ENCODE measurements at regions not wholly inside any gene's neighbourhood (a gene's known extent, or its start where the extent isn't known, plus 50 kb on each side); places are given as distances from the start of the nearest gene placed in this dataset.
"Not testable (repeated sequence)": the region's sequence is repeated elsewhere in the genome, so short reads cannot be mapped to it uniquely, and the experiment has no call there.

GRCh38 chr16:51538707-51539498, 387.8 kb upstream of the SALL1 start:
- Mint-ChIP-seq H3K4me1 (no peaks in the 10 kb centered on the region), H3K9me3 (peaks cover 8% of the 10 kb centered on the region), H3K27me3 (no peaks in the 10 kb centered on the region), H3K27ac (ENCODE audit: low read depth) (no peak overlapping the region), H3K36me3 (ENCODE audit: insufficient read depth) (no peaks in the 10 kb centered on the region), H3K4me3 (no peak overlapping the region)
- no peak for ATAC-seq (replicated peaks; ENCODE audit: extremely low read depth, poor library complexity, severe bottlenecking)
- DNase-seq (ENCODE audit: low spot score in 2 of 2) = no peak

- DNase-seq (ENCODE audit: low spot score in 2 of 2) = no peak
- no peak for ATAC-seq (replicated peaks; ENCODE audit: extremely low read depth, poor library complexity, severe bottlenecking)
- Mint-ChIP-seq H3K27me3 (no peaks in the 10 kb centered on the region), H3K36me3 (ENCODE audit: insufficient read depth) (no peaks in the 10 kb centered on the region), H3K9me3 (peaks cover 8% of the 10 kb centered on the region), H3K4me1 (no peaks in the 10 kb centered on the region), H3K4me3 (no peak overlapping the region), H3K27ac (ENCODE audit: low read depth) (no peak overlapping the region)
Observed at GRCh38 chr16:51535591-51535990, 384.5 kb upstream of the SALL1 start.

DNA sequence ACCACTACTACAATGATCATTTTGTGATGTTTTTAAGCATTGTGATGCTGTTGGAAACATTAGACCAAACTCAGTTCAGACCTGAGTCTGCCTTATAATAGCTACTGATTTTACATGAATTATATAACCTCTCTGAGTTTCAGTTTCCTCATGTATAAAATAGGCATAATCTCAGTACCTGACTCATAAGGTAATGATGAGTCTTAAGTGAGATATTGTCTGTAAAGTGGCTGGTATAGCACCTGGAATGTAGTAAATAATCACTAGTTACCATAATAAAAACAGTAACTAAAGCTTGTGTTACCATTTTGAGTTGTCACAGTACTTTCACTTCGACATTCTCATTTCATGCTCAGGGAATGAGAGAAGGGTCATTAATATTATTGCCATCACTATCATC, 381.5 kb upstream of the SALL1 start:
- ATAC-seq (replicated peaks; ENCODE audit: extremely low read depth, poor library complexity, severe bottlenecking) (no peak), DNase-seq (ENCODE audit: low spot score in 2 of 2) (no peak)
- Mint-ChIP-seq H3K27ac (ENCODE audit: low read depth) (no peak overlapping the region), H3K27me3 (no peaks in the 10 kb centered on the region), H3K4me1 (no peaks in the 10 kb centered on the region), H3K4me3 (no peak overlapping the region), H3K36me3 (ENCODE audit: insufficient read depth) (no peaks in the 10 kb centered on the region), H3K9me3 (peaks cover 14% of the 10 kb centered on the region)

- H3K27ac Mint-ChIP-seq (ENCODE audit: low read depth) = no peak overlapping the region
- no peaks in the 10 kb centered on the region for H3K4me1 Mint-ChIP-seq
- H3K9me3 Mint-ChIP-seq = peaks cover 15% of the 10 kb centered on the region
- H3K36me3 Mint-ChIP-seq (ENCODE audit: insufficient read depth) = no peaks in the 10 kb centered on the region
- H3K4me3 Mint-ChIP-seq = no peak overlapping the region
- no peak for DNase-seq (ENCODE audit: low spot score in 2 of 2)
- no peak for ATAC-seq (replicated peaks; ENCODE audit: extremely low read depth, poor library complexity, severe bottlenecking)
- no peaks in the 10 kb centered on the region for H3K27me3 Mint-ChIP-seq
Observed at GRCh38 chr16:51531271-51531670, 380.2 kb upstream of the SALL1 start.

- DNase-seq (ENCODE audit: low spot score in 2 of 2) = no peak
- H3K4me3 Mint-ChIP-seq = no peak overlapping the region
- no peaks in the 10 kb centered on the region for H3K4me1 Mint-ChIP-seq
- no peaks in the 10 kb centered on the region for H3K36me3 Mint-ChIP-seq (ENCODE audit: insufficient read depth)
- H3K9me3 Mint-ChIP-seq = peaks cover 9% of the 10 kb centered on the region
- ATAC-seq (replicated peaks; ENCODE audit: extremely low read depth, poor library complexity, severe bottlenecking) = no peak
- H3K27ac Mint-ChIP-seq (ENCODE audit: low read depth) = no peak overlapping the region
- H3K27me3 Mint-ChIP-seq = no peaks in the 10 kb centered on the region
Observed at GRCh38 chr16:51527349-51527748, 376.3 kb upstream of the SALL1 start.

DNA sequence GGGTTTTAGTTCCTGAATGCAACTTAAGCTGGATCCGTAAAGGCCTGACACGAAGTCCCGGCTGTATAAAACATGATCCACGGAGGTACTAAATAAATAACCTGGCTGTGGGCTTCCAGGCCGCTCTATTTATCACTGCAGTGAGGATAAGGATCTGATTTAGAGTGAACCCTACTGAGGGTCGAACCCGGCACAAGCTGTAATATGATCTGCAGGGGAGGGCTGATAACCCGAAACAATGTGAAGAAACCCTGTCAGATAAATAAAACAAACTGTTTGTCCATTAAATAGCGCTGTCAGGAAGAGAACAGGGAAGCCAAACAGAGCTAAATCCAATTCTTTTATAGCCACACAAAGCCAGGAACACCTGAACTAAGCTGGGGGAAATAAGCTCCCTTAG, 375.6 kb upstream of the SALL1 start:
- Mint-ChIP-seq H3K36me3 (ENCODE audit: insufficient read depth) (no peaks in the 10 kb centered on the region), H3K9me3 (peaks cover 9% of the 10 kb centered on the region), H3K27ac (ENCODE audit: low read depth) (no peak overlapping the region), H3K4me3 (no peak overlapping the region), H3K4me1 (no peaks in the 10 kb centered on the region), H3K27me3 (no peaks in the 10 kb centered on the region)
- ATAC-seq (replicated peaks; ENCODE audit: extremely low read depth, poor library complexity, severe bottlenecking) (no peak), DNase-seq (ENCODE audit: low spot score in 2 of 2) (no peak)

- Mint-ChIP-seq H3K4me3 (no peak overlapping the region), H3K9me3 (peaks cover 16% of the 10 kb centered on the region), H3K36me3 (ENCODE audit: insufficient read depth) (no peaks in the 10 kb centered on the region), H3K27ac (ENCODE audit: low read depth) (no peak overlapping the region), H3K4me1 (no peaks in the 10 kb centered on the region), H3K27me3 (no peaks in the 10 kb centered on the region)
- ATAC-seq (replicated peaks; ENCODE audit: extremely low read depth, poor library complexity, severe bottlenecking) (no peak), DNase-seq (ENCODE audit: low spot score in 2 of 2) (no peak)
Observed at GRCh38 chr16:51524555-51525373, 373.7 kb upstream of the SALL1 start.

DNA sequence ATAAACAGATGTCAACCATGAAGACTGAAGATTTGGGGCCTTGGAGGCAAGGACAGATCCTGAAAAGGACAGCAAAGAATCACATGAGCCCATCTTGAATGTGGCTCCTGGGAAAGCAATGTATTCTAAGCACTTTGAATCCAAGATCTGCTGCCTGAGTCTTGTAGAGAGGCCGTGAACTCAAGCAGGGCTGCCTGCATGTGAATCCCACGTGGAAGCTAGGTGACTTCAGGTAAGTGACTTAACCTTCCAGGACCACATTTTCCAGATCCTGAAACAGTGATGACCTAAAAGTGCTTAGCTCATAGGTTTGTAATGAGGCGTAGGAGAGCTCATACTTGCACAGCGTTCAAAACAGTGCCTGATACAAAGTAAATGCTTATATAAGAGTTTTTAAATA, 373.0 kb upstream of the SALL1 start:
- H3K27me3 Mint-ChIP-seq = no peaks in the 10 kb centered on the region
- no peak overlapping the region for H3K4me3 Mint-ChIP-seq
- no peaks in the 10 kb centered on the region for H3K4me1 Mint-ChIP-seq
- ATAC-seq (replicated peaks; ENCODE audit: extremely low read depth, poor library complexity, severe bottlenecking) = no peak
- no peaks in the 10 kb centered on the region for H3K36me3 Mint-ChIP-seq (ENCODE audit: insufficient read depth)
- no peak for DNase-seq (ENCODE audit: low spot score in 2 of 2)
- no peak overlapping the region for H3K27ac Mint-ChIP-seq (ENCODE audit: low read depth)
- peaks cover 16% of the 10 kb centered on the region for H3K9me3 Mint-ChIP-seq

DNA sequence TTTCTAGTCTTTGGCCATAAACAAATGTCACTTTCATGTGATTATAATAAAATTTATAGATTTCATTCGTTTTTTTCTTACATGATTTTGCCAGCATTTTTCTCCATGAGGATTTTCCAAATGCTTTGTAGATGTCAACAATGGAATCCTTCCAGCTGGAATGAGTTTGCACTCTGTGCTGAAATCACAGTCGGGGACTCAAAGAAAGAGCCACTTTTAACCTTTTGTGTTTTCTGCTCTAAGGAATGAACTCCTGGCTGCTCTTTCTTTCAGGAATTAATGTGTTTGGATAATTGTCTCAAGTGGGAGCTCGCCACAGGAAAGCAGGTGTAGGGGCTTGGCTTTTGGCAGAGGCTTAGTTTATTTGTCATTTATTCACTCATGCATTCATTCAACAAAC, 372.3 kb upstream of the SALL1 start:
- Mint-ChIP-seq H3K36me3 (ENCODE audit: insufficient read depth) (no peaks in the 10 kb centered on the region), H3K9me3 (peaks cover 16% of the 10 kb centered on the region), H3K27ac (ENCODE audit: low read depth) (no peak overlapping the region), H3K4me1 (no peaks in the 10 kb centered on the region), H3K4me3 (no peak overlapping the region), H3K27me3 (no peaks in the 10 kb centered on the region)
- DNase-seq (ENCODE audit: low spot score in 2 of 2) (no peak), ATAC-seq (replicated peaks; ENCODE audit: extremely low read depth, poor library complexity, severe bottlenecking) (no peak)

DNA sequence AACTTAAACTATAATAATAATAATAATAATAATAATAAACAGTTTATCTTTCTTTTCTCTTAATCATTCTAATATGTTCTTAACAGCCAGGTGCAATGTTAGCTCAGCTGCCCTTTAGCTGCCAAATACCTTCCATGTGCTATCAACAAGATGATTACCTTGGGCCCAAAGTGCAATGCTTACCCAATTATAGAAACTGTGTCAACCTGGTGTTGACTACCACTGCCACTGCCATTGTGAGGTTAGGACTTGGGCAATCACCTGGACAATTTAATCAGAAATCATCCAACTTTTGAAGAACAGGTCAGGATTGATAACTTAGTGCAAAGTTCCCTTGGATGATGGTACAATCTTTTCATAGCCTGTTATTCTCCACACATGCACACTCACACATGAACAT, 371.8 kb upstream of the SALL1 start:
- Mint-ChIP-seq H3K36me3 (ENCODE audit: insufficient read depth) (no peaks in the 10 kb centered on the region), H3K4me1 (no peaks in the 10 kb centered on the region), H3K9me3 (peaks cover 16% of the 10 kb centered on the region), H3K27me3 (no peaks in the 10 kb centered on the region), H3K4me3 (no peak overlapping the region), H3K27ac (ENCODE audit: low read depth) (no peak overlapping the region)
- ATAC-seq (replicated peaks; ENCODE audit: extremely low read depth, poor library complexity, severe bottlenecking) = no peak
- DNase-seq (ENCODE audit: low spot score in 2 of 2) = no peak

DNA sequence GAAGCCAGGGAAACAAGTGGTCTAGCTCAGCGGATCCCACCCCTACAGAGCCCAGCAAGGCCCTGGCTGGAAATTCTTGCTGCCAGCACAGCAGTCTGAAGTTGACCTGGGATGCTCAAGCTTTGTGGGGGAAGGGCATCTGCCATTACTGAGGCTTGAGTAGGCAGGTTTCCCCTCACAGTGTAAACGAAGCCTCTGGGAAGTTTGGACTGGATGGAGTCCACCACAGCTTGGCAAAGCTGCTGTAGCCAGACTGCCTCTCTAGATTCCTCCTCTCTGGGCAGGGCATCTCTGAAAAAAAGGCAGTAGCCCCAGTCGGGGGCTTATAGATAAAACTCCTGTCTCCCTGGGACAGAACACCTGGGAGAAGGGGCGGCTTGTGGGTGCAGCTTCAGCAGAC, 365.9 kb upstream of the SALL1 start:
- ATAC-seq (replicated peaks; ENCODE audit: extremely low read depth, poor library complexity, severe bottlenecking); H3K4me1 Mint-ChIP-seq; H3K36me3 Mint-ChIP-seq (ENCODE audit: insufficient read depth); H3K4me3 Mint-ChIP-seq; H3K27me3 Mint-ChIP-seq; DNase-seq (ENCODE audit: low spot score in 2 of 2); H3K27ac Mint-ChIP-seq (ENCODE audit: low read depth): not testable (repeated sequence)
- peaks cover 19% of the 10 kb centered on the region for H3K9me3 Mint-ChIP-seq

DNA sequence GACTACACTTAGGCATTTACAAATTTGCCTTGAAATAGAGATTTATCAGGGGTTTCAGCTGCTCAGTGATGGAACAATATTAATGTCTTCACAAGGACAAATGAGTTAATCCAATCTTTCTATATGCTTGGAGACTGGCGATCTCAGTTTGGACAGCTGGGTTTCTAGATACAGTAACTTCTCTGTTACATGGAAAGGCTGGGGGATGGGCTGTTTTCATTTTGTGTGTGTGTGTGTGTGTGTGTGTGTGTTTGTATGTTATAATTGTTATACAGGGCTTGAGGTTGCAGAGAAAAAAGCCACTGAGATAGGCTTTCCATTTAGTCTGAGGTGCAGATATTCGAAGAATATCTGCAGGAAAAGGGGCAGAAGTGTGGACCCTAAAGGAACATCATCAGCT, 359.3 kb upstream of the SALL1 start:
- Mint-ChIP-seq H3K9me3 (peaks cover 20% of the 10 kb centered on the region), H3K4me3 (no peak overlapping the region), H3K36me3 (ENCODE audit: insufficient read depth) (peaks cover 2% of the 10 kb centered on the region), H3K27me3 (no peaks in the 10 kb centered on the region), H3K4me1 (no peaks in the 10 kb centered on the region), H3K27ac (ENCODE audit: low read depth) (no peak overlapping the region)
- ATAC-seq (replicated peaks; ENCODE audit: extremely low read depth, poor library complexity, severe bottlenecking) (no peak), DNase-seq (ENCODE audit: low spot score in 2 of 2) (no peak)

- Mint-ChIP-seq H3K27me3 (no peaks in the 10 kb centered on the region), H3K4me3 (no peak overlapping the region), H3K27ac (ENCODE audit: low read depth) (no peak overlapping the region), H3K36me3 (ENCODE audit: insufficient read depth) (peaks cover 2% of the 10 kb centered on the region), H3K9me3 (peaks cover 20% of the 10 kb centered on the region), H3K4me1 (no peaks in the 10 kb centered on the region)
- DNase-seq (ENCODE audit: low spot score in 2 of 2) = no peak
- ATAC-seq (replicated peaks; ENCODE audit: extremely low read depth, poor library complexity, severe bottlenecking) = no peak
Observed at GRCh38 chr16:51509336-51509735, 358.3 kb upstream of the SALL1 start.

Data from central memory CD8-positive, alpha-beta T cell (primary cell).